Activated CD8-positive, alpha-beta memory T cell treated with anti-CD3 and anti-CD28 coated beads, Interleukin-2, amount 10 ng/mL, durations not matched to agents 7 days and 5 days (primary cell): ENCODE measurements at regions not wholly inside any gene's neighbourhood (a gene's known extent, or its start where the extent isn't known, plus 50 kb on each side); places are given as distances from the start of the nearest gene placed in this dataset.

ENCODE experiments used
- ATAC-seq: fragments of 150-1000 bp; cut with Tn5 transposase; one replicate; pipeline ENCODE4 v1.10.0; 2021; ENCODE audit warnings: moderate library complexity
- CTCF ChIA-PET: fragments of 350-600 bp; sonication (Branson Sonifier 250); formaldehyde crosslinking; loops from one replicate; lab custom pipeline; 2021; ENCODE audit warnings: antibody characterized with exemption; lab: Charles Lee
- DNase-seq: peaks from one replicate; pipeline ENCODE4 v3.0.0-alpha.2; 2020
- H3K27ac Mint-ChIP-seq: one replicate; pipeline ENCODE4 v1.8.0; 2021; ENCODE audit warnings: mild to moderate bottlenecking, mixed read lengths
- H3K27me3 Mint-ChIP-seq: one replicate; pipeline ENCODE4 v1.8.0; 2021; ENCODE audit warnings: mixed read lengths
- H3K36me3 Mint-ChIP-seq: one replicate; pipeline ENCODE4 v1.8.0; 2021; ENCODE audit warnings: mild to moderate bottlenecking, mixed read lengths
- H3K4me1 Mint-ChIP-seq: one replicate; pipeline ENCODE4 v1.8.0; 2021; ENCODE audit warnings: mixed read lengths
- H3K4me3 Mint-ChIP-seq: one replicate; pipeline ENCODE4 v1.8.0; 2021; ENCODE audit warnings: mild to moderate bottlenecking, moderate library complexity, mixed read lengths
- H3K9me3 Mint-ChIP-seq: one replicate; pipeline ENCODE4 v1.8.0; 2022; ENCODE audit warnings: low read depth, mixed read lengths

- Mint-ChIP-seq H3K4me1 (no peaks in the 10 kb centered on the region), H3K36me3 (peaks cover 1% of the 10 kb centered on the region), H3K9me3 (peaks cover 7% of the 10 kb centered on the region), H3K4me3 (no peak overlapping the region), H3K27me3 (peaks cover 34% of the 10 kb centered on the region), H3K27ac (no peak overlapping the region)
- CTCF ChIA-PET = no interaction called here
- ATAC-seq (no peak), DNase-seq (no peak)
Measured at GRCh38 chr17:45733781-45734180, 50.3 kb upstream of the CRHR1 start.
